ENCODE measurements at regions not wholly inside any gene's neighbourhood (a gene's known extent, or its start where the extent isn't known, plus 50 kb on each side); places are given as distances from the start of the nearest gene placed in this dataset.
"Not testable (repeated sequence)": the region's sequence is repeated elsewhere in the genome, so short reads cannot be mapped to it uniquely, and the experiment has no call there.

DNA sequence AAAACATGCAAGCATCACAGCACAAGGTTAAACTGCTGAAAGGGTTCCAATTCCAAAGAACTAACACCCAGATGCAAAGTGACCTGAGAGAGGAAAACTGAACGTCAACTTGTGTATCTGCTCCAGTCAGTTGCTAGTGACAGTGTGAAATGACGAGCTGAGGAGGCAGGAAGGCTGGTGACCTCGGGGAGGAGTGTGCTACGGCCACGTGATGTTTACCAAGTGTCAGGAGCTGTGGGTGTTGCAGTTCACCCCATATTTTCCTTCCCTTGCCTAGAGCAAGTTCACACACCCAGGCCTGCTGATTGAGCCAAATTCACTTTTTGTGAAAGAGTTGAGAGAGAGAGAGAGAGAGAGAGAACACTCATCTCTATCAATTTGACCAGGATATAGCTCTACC is 231.6 kb upstream of the ANKH start:
- TF ChIP-seq, protein P1, sequence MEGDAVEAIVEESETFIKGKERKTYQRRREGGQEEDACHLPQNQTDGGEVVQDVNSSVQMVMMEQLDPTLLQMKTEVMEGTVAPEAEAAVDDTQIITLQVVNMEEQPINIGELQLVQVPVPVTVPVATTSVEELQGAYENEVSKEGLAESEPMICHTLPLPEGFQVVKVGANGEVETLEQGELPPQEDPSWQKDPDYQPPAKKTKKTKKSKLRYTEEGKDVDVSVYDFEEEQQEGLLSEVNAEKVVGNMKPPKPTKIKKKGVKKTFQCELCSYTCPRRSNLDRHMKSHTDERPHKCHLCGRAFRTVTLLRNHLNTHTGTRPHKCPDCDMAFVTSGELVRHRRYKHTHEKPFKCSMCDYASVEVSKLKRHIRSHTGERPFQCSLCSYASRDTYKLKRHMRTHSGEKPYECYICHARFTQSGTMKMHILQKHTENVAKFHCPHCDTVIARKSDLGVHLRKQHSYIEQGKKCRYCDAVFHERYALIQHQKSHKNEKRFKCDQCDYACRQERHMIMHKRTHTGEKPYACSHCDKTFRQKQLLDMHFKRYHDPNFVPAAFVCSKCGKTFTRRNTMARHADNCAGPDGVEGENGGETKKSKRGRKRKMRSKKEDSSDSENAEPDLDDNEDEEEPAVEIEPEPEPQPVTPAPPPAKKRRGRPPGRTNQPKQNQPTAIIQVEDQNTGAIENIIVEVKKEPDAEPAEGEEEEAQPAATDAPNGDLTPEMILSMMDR (IDR thresholded peaks at IDR 0.05; ENCODE audit: low read depth, low read length), result no peak
- H3K4me3 ChIP-seq (ENCODE audit: low read depth, low read length), result no peak overlapping the region
- H3K27me3 ChIP-seq, result peaks cover 14% of the 10 kb centered on the region
- no peaks in the 10 kb centered on the region for H3K9me3 ChIP-seq
- no peak for DNase-seq
- H3K4me1 ChIP-seq, result no peaks in the 10 kb centered on the region
- no peaks in the 10 kb centered on the region for H3K36me3 ChIP-seq

DNA sequence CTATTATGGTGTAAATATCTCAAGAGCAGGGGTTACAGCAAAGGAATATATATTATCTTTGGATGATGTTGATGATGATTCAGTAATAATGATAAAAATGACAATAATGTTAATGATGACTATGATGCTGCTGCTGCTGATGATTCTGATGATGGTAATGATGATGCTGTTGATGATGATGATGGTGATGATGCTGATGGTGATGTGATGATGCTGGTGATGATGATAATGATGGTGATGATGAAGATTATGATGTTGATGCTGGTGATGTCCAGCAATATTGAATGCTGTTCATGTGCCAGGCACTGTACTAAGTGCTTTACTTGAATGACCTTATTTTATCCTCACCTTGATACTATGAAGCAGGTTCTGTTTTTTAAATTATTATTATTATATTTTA is 226.0 kb upstream of the ANKH start:
- H3K27me3 ChIP-seq, result peaks cover 5% of the 10 kb centered on the region; the same call in 1 of the 2 replicates
- H3K9me3 ChIP-seq, result no peaks in the 10 kb centered on the region
- H3K4me1 ChIP-seq, result no peaks in the 10 kb centered on the region
- TF ChIP-seq, protein P1 (IDR thresholded peaks at IDR 0.05; ENCODE audit: low read depth, low read length), result no peak
- no peak overlapping the region for H3K4me3 ChIP-seq (ENCODE audit: low read depth, low read length)
- H3K36me3 ChIP-seq, result no peaks in the 10 kb centered on the region
- DNase-seq, result no peak

DNA sequence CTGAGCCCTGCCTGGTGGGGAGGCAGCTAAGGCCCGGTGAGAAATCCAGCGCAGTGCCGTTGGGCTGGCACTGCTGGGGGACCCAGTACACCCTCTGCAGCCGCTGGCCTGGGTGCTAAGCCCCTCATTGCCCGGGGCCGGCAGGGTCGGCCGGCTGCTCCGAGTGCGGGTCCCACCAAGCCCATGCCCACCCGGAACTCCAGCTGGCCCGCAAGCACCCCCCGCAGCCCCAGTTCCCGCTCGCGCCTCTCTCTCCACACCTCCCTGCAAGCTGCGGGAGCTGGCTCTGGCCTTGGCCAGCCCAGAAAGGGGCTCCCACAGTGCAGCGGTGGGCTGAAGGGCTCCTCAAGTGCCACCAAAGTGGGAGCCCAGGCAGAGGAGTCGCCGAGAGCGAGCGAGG is 225.1 kb upstream of the ANKH start:
- not testable (repeated sequence) for H3K36me3 ChIP-seq; H3K9me3 ChIP-seq; H3K4me1 ChIP-seq; H3K4me3 ChIP-seq (ENCODE audit: low read depth, low read length); DNase-seq; H3K27me3 ChIP-seq

- no peak overlapping the region for H3K4me3 ChIP-seq (ENCODE audit: low read depth, low read length)
- no peak for DNase-seq
- TF ChIP-seq, protein P1 (IDR thresholded peaks at IDR 0.05; ENCODE audit: low read depth, low read length), result no peak
- H3K4me1 ChIP-seq, result no peaks in the 10 kb centered on the region
- H3K9me3 ChIP-seq, result no peaks in the 10 kb centered on the region
- no peaks in the 10 kb centered on the region for H3K36me3 ChIP-seq
- H3K27me3 ChIP-seq, result no peaks in the 10 kb centered on the region; the same call in 1 of the 2 replicates
Measured at GRCh38 chr5:15092801-15093200, 221.2 kb upstream of the ANKH start.

DNA sequence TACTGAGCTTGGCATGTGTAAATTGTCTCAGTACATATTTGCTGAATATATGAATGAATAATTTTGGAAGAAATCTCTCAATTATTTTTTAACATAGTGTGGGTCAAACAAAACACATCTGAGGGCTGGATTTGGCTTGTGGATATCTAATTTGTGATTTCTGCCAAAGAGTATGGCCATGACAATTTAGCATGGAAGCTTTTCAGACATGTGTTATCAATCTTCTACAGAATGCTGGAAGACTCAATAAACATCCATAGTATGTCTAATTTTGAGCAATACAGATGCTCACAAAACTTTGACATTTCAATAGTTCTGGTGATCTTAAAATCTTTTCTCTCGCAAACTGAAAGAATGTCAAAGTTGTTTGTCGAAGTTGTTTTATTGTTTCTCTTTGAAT is 214.1 kb upstream of the ANKH start:
- Histone ChIP-seq H3K27me3 (peaks cover 3% of the 10 kb centered on the region), H3K4me3 (ENCODE audit: low read depth, low read length) (no peak overlapping the region), H3K4me1 (no peaks in the 10 kb centered on the region), H3K36me3 (no peaks in the 10 kb centered on the region), H3K9me3 (no peaks in the 10 kb centered on the region)
- TF ChIP-seq, protein P1 (IDR thresholded peaks at IDR 0.05; ENCODE audit: low read depth, low read length), result no peak
- DNase-seq, result no peak

DNA sequence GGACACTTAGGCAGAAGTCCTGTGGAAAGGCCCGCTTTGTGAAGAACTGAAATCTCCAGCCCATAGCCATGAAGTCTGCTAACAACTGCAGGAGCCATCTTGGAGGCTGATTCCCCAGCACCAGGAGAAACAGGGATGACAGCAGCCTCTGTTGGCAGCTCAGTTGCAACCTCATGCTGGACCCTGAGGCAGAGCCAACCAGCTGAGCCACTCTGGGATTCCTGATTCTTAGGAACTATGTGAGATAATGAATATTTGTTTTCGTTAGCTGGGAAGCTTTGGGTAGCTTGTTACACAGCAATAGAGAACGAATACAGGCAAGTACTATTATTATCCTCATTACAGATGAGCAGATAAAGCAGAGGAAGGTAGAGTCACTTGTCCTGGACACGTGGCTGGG is 210.5 kb upstream of the ANKH start:
- H3K36me3 ChIP-seq, result no peaks in the 10 kb centered on the region
- DNase-seq, result no peak
- no peak overlapping the region for H3K4me3 ChIP-seq (ENCODE audit: low read depth, low read length)
- TF ChIP-seq, protein P1 (IDR thresholded peaks at IDR 0.05; ENCODE audit: low read depth, low read length), result no peak
- H3K4me1 ChIP-seq, result no peaks in the 10 kb centered on the region
- no peaks in the 10 kb centered on the region for H3K9me3 ChIP-seq
- H3K27me3 ChIP-seq, result peaks cover 3% of the 10 kb centered on the region

DNA sequence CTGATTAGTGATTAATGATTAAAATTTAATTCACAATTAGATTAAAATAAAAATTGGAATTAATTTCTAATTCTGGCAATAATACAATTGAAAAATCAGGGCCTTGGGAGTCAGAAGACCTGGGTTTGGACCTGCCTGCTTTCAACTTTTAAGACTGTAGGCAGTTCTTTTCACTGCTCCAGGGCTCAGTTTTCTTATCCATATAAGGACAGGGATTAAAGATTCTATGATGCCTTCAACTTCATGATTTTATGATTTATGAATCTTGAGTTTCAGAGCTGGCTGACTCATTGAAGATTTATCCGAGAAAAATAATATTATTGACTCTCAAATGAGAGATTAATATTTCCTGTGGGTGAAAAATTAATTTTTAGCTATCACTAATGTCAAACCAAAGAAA is 208.6 kb upstream of the ANKH start:
- no peaks in the 10 kb centered on the region for H3K4me1 ChIP-seq
- no peak overlapping the region for H3K4me3 ChIP-seq (ENCODE audit: low read depth, low read length)
- TF ChIP-seq, protein P1 (IDR thresholded peaks at IDR 0.05; ENCODE audit: low read depth, low read length), result no peak
- DNase-seq, result no peak
- H3K36me3 ChIP-seq, result no peaks in the 10 kb centered on the region
- H3K9me3 ChIP-seq, result no peaks in the 10 kb centered on the region
- H3K27me3 ChIP-seq, result peaks cover 3% of the 10 kb centered on the region

All from BE2C (cell line).